NCI-H187 treated with DMSO at 0.1 percent for 48 hours (cell line): ENCODE measurements at regions not wholly inside any gene's neighbourhood (a gene's known extent, or its start where the extent isn't known, plus 50 kb on each side); places are given as distances from the start of the nearest gene placed in this dataset.

Experiments
- DNase-seq: peaks from one replicate; lab custom pipeline; 2025; lab: John Stamatoyannopoulos, UW

DNA sequence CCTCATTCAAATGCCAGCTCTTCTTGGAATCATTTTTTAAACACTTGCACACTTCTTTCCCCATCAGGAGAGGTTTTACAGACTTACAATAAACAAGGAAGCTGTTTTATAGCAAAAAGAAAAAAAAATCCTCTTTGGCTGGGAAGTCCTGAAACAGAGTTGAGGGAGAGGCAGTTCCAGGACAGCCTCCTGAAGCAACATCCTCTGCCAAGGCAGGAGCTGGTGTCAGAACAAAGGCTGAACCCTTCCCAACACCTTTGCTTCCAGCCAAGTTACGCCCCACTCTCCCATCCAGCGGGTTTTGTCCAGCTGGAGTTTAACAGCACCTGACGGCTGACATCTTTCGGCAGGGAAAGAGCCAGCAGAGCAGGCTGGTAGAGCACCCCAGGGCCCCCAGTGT is 287.8 kb downstream of the RRAGC start:
- no peak for DNase-seq

DNA sequence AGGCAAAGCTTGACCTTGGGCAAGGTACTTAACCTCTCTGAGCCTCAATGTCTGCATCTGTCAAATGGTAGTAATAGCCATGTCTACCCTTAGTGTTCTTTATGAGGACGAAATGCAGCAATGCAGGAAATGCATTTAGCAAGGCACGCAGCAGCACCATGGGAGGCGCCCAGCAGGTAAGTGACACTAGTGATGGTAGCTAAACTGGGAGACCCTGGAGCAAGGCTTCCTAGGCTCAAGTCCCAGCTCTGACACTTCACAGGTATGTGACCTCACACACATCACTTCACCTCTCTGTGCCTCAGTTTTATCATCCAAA is 289.0 kb downstream of the RRAGC start:
- DNase-seq, result no peak

DNA sequence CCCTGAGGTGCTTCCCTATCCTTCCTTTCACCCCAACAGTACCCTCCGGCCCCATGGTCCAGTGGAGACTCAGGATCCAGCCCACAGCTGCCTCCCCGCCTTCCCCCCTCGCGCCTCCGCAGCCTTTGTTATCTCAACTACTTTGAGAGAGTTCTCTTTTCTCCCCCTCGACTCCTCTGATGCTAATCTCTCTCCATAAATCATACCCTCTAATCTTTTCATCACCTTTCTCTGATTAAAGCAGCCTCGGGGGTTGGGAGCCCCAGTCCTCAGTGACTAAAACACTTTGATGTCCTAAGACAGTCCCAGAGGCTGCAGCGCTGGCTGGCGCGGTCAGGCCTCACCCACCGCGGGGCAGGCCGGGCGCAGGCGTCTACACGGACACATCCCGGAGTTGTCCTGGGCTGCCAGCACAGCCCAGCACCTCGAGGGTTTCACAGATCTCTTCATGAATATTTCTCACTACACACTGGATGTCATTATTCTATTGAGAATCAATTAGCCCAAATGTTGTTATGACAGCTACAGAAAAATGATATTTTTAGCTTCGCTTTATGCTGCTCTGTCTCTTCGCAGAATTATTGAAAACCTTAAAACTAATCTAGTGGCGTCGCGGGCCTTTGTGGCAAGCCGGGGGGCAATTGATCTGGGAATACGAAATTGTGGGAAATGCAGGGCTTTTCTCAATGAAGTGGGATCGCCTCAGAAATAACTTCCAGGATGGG is 289.5 kb downstream of the RRAGC start:
- DNase-seq, result no peak

DNA sequence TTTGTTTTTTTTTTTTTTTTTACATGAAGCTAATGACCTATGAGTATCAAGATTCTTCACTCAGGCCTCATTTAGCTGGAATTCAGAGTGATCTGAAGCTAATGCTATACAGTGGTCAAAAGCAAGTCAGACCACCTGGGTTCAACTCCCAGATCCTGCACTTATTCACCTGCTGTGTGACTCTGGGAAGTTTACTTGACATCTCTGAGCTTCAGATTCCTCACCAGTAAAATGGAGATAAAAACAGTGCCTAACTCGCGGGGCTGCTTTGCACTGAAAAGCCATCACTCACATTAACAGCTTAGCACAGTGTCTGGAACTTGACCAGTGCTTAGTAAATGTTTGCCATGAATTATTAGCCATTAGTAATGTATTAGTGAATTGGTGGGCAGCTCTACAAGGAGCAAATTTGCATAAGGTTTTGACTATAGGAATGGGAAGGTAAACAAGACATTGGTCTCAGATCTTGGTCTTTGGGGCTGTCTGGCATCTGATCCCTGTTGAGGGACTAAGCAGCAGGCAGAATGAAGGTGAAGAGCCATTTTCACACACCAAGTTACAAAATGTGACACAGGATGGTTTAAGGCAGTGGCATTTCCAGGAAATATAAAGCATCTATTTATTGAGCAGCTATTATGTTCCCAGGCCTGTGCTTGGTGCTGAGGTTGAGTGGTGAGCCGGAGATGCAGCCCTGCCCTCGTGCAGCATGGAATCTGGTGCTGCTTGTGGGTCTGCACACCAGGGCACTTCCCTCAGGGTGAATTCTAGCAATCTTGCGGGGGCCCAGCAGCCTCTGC is 291.3 kb downstream of the RRAGC start:
- DNase-seq, result no peak

DNA sequence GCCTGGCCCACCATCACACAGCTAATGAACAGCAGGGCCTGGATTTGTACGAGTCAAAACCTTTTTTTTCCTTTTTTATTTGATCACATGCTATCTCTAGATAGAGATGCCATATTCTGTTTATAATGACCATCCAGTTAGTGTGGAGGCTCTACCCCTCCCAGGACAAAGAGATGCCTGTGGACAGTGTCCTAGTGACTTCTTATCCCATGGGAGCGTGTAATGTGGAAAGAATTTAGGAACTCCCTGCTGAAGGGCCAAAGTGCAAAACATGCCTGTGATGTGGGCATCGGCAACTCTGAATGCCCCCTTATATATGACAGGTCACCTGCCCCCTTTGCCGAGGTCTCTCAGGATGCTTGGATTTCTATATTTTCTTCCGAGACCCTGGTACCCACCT is 292.2 kb downstream of the RRAGC start:
- no peak for DNase-seq

DNA sequence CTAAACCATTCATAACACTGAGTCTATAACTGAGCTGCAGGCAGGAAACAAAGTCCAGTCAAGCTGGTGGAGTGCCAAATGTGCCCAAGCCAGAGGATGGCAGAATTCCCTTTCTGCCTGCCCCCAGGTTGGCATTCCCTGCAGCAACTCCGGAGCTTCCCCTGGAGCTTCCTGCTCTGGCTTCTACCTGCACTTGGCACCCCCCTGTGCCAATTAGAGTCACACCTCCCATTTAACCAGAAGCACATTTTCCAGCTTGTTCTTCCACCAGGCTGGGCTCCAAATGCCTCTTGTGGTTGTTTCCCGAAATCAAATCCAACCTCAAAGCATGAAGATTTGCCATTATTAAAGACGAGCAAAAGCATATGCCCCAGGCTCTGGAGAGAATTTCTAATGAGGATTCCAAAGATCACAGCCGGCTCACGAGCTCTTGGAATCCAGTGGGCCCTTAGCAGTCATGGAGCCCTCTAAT is 294.5 kb downstream of the RRAGC start:
- DNase-seq, result no peak

DNA sequence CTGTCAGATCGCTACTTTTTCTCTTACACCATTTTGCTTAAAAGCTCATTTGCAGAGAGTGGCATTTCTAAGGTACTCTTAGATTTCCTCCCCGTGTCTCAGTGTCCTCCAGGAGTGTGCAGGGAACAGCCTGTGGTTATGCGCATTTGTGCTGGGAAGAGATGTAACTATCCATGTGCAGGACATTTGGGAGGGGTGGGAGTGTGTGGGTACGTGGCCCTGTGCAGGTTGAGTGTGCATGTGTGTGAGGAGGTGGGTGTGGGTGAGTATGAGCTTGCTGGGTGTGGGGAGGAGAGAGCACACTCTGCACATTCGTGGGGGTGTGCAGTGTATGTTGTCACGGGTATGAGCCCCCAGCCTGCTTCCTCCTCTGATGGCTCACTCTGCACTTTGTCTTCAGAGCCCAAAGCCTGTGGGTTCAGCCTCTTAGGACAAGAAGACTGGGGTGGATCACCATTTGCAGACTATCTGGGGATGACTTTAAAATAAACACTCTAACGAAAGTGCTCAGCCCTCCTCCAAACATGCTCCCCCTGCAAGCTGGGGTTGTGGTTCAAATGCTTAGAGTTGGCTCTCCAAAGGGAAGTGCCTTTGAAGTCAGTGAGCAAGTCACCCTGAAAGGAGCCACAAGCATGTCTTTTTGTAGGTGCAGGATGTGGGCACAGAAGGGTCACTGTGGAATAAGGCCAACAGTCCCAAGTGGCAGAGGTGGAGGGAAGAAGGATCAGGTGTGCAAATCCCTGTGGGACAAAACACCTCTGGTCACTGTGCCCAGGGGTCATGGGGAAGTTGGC is 295.4 kb downstream of the RRAGC start:
- DNase-seq, result no peak

DNA sequence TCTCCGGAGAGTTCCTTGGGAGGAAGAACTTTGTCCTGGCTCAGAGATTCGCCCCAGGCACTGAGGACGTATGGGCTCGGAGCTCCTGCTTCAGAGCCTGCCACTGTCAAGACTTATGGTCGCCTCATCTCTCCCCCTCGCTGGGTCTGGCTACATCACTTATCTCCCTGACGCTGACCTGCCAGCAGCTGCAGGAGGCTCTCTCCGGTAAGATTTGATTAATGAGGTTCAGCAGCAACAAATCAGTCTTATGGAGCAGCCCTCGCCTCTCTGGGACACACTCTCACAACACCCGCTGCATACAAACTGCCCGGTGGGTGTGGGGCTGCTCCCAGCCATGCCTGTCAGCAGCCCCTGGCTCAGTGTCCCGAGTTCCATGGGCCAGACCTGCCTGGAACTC is 297.8 kb downstream of the RRAGC start:
- DNase-seq, result no peak

DNA sequence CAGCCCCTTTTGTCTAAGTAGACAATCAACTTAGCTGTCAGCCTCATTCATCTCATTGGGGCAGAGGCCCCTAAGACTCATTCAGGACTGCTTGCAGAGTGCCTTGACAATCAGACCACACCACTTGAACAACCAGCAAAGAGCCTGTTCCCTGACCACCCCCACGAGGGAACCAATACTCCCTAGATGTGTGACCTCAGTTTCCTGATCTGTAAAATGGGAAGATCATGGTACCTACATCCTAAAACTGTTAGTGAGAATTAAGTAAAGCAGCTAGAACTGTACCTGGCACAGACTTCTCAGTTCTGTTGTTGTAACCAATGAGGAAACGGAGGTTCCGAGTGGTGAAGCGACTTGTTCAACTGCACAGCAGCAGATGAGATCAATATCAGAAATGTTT is 298.5 kb downstream of the RRAGC start:
- DNase-seq, result no peak

DNA sequence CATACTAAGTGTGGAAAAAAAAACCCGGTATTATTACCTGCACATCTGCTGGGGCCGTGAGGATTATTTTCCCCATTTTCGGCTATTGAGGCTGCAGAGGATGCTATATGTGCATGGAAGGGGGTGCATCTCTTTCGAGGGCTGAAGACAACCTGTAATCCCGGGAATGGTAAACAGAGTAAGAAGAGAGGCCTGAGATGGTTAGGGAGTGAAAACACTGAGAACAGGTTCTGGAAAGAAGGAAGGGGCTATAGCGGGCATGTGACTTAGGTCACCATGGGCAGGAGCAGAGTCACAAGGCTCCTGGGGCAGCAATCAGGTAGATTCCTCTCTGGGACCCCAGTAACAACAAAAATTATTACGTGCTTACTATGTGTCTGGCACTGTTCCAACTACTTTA is 299.1 kb downstream of the RRAGC start:
- no peak for DNase-seq

DNA sequence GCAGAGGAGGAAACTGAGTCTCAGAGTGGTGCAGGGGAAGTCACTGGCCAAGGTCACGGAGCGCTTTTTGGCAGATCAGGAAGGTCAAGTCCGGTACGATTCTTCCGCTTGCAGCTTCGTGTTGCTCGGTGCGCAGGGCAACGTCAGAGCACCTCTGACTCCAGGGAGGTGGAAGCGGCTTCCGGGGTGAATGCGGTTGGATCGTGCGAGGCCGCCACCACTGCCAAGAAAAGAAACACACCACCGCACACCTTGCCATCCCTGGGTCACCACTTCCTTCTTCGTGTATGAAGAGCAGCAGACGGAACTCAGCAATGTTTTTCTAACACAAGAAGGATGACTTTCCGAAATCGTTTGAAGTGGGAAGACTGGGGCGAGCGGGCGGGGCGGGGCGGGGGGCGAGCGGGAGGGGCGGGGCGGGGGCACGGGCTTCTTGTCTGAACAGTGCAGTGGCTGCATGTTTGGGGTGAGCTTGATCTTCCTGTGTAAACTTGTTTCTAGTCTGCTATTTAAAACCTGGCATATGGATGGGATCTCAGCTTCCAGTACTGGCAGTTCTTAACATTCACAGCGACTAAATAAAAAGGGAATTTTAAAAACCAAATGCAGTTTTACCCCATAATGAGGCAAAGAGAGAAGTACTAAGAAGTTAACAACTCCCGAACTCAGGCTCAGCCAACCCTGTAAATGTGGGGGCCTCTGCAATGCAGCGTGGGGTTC is 300.0 kb downstream of the RRAGC start:
- DNase-seq, result no peak

DNA sequence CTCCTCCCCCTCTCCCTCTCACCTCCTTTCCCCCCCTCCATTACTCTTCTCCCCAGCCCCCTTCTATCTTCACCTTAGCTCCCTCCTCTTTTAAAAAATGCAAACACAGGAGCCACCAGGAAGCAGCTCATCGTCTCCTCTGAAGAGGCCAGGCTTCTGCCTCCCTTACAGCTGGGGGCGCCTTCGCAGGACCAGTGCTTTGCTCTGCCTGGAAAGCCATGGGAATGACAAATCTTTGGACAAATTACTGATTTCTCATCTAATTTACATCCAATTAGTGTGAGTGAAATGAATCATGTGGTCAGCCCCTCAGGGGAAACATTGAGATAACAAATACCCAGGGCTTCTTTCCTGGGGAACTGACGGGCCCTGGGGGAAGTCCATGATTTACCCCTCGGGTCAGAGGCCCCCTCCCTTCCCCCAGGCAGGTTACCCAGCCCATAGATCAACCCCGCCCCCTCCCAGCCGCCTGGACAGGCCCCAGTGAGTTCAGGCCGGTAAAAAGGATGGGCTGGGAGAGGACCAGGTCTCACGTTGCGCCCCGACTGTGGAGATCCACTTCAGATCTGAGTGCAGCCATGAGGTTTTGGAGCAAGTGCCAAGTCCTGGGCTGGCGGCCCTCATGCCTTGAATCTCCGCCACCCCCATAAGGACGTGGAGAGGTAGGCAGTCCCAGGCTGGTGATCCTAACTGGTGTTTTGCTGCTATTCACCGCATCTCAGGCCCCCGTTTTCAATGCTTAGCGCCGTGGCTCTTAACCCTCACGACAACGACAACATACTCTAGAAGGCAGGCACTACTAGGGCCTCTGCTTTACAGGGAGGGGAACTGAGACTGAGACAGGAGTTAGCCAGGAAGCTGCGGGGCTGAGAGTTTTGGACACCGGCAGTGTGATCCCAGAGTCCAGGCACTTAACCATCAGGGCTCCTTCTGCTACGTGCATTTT is 300.8 kb downstream of the RRAGC start:
- no peak for DNase-seq

DNA sequence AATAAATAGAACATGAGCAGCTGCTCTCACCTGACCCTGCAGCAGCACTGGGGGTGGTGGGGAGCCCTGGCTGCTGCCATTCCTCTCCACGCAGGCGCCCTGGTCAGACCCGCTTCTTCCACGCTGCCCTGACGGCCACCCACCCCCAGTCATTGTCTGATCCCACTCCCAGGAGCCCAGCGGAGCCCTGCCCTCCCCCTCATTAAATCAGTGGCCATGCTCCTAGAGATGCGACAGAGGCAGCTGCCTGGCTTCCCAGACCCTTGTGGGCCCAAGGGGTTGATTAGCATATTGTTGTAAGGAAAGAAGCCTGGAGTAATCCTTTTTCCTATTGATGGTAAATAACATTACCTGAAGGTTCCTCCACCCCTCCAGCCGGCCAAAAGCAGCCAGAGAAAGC is 301.5 kb downstream of the RRAGC start:
- no peak for DNase-seq

DNA sequence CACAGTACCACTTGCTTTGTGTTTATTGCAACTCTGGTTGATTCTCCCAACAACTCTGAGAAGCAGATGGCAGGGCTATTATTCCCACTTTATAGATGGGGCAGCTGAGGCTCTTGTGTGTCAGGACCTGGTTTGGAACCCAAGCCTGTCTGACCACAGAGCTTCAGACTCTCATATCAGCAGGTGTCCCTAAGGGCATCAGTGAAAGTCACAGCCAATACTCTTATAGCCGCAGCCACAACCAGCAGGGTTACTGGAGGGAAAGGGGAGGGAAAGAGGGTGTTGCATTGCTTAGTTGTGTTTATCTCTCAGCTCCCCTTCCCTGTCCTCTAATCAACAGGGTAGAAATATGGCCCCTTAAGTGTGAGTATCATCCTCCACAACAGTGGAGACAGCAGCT is 304.0 kb downstream of the RRAGC start:
- DNase-seq, result no peak

DNA sequence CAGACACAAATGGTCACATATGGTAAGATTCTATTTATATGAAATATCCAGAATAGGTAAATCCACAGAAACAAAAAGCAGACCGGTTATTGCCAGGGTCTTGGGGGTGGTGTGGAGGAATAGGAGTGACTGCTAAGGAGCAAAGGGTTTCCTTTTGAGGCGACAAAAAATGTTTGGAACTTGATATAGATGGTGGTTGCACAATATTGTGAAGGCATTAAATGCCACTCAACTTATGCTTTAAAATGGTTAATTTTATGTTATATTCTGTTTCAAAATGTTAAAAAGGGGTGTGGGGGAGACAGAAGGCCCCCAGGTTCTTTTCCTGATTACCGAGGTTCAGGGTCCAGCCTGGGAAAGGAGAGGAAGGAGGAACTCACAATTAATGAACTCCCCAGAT is 304.4 kb downstream of the RRAGC start:
- no peak for DNase-seq

DNA sequence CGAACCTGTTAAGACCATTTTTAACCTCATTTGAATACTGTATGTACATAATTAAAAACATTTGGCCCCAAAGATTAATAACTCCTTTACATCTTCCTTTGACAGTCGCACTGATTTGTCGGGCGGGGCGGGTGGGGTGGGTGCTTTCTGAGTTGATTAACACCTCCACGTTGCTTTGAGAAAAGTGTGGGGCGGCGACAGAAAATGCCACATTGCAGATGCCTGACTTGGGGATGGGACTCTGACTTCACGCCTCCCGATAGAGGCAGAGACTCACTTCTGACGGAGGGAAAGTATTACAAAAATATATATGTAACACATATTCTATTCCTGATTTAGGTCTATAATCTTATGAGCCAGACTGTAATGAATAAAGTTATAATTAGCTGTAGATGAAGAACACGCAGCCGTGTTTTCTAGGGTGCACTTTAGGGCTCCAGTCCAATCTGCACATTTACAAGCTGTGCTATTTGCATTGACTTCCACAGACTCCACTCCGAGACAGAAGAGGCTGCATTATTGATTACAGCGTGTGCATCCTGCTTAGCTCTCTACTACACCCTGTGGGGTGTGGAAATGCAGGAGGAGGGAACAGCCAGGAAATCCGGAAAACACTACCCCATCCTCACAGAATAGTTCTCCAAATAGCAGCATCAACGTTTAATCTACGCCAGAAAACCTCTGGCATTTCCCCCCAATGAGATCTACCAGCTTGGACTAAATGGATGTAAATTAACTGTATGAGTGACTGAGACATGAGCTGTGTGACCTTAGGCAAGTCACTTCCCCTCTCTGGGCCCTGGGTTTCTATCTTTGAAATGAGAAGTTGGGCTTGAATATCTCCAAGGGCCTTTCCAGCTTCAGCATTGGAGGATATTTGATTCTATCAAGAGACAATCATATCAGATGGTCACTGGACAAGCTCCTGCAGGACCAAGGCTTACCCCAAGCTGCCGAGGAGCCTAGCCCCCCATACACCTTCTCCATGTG is 308.0 kb downstream of the RRAGC start:
- DNase-seq, result no peak

DNA sequence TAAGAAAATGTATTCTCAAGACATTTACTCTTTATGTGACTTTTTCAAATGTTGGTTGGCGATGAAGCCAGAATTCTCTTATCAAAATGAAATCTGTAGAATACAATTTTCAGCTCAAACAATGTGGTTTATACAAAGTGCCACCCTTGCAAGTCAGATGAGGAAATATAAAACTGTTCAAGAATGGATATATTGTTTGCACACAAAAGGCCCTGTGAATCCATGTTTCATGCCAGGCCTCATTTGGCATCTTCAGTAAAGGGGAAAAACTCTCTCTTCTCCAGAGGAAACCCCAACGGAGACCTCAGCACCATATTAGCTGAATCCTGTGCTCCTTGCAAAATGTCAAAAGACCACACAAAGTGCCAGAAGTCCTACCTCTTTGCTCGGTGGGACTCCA is 310.4 kb downstream of the RRAGC start:
- no peak for DNase-seq

DNA sequence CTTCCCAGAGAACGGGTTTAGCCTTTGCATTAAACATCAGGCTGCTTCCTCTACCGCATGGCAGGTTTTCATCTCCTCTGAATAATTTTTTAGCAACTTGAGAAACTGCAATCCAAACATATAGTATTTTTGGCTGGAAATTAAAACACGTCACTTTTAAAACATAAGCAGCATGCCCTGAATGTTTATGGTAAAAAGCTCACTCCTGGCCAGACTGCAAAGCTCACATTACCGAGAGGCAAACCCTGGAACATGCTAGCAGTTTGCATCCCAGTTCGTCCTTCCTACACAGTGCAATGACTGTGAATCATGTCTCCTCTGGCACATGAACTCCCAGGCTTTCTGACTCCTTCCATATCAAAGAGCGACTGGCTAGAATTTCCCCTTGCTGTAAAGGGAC is 312.3 kb downstream of the RRAGC start:
- DNase-seq, result no peak

DNA sequence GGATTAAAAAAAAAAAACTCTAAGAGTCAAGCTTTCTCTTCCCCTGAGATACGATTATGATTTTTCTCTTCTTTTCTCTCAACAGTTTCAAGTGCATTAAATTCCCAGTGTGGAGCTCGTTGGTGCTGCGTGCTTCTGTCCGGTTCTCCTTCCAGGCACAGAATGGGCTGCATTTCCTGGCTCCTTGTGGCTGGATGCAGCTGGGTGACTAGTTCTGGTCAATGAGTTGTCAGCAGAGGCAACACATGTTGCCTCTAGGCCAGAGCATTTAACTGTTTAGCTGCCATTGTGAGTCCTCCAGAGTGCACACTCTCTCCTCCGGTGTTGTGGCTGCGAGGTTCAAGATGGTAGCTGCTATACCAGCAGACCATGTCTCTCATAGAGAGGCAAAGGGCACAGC is 312.9 kb downstream of the RRAGC start:
- no peak for DNase-seq

DNA sequence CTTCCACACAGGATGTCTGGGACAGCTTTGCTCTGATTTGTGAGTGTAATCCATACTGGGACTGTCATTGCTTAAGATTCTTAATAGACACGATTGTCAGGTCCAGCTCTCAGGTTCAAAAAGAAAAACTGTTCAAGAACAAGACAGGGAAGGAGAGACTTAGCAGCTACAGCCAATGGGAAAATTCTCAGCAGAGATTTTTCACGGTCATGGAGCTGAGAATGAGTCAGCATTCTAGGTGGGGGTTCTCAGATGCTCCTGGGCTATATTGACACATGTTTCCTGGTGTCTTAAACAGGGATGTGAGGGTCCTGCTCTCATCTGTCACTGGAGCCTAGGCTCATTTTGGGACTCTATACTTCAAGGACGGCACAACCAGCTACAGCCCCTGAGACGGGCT is 318.3 kb downstream of the RRAGC start:
- DNase-seq, result no peak
